GM12874 (cell line): ENCODE measurements at regions not wholly inside any gene's neighbourhood (a gene's known extent, or its start where the extent isn't known, plus 50 kb on each side); places are given as distances from the start of the nearest gene placed in this dataset.

Experiments used
- TF ChIP-seq, protein P1 (sequence below): IDR thresholded peaks from 2 replicates; pipeline ENCODE4 v1.5.1; 2011; ENCODE audit warnings: low read depth, mild to moderate bottlenecking, control low read depth, low read length, moderate library complexity; ENCODE audit not compliant: insufficient read depth

DNA sequence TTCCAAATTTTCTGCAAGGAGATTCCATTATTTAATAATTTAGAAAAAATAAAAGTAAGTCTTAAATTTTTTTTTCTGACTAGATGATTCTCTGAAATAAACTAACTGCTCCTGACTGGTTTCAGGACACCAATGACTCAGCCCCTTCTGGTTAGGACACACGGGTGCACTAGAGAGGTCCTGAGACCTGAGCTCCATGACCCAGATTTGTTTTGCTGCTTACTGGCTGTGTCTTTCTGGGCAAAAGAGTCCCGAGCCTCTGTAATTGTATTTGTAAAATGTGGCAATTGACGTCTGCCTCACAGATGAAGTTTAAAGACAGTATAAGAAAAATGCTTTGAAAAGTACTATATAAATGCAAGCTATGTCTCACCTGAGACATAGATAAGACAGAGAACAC is 89.1 kb downstream of the SLC24A2 start:
- TF ChIP-seq, protein P1, sequence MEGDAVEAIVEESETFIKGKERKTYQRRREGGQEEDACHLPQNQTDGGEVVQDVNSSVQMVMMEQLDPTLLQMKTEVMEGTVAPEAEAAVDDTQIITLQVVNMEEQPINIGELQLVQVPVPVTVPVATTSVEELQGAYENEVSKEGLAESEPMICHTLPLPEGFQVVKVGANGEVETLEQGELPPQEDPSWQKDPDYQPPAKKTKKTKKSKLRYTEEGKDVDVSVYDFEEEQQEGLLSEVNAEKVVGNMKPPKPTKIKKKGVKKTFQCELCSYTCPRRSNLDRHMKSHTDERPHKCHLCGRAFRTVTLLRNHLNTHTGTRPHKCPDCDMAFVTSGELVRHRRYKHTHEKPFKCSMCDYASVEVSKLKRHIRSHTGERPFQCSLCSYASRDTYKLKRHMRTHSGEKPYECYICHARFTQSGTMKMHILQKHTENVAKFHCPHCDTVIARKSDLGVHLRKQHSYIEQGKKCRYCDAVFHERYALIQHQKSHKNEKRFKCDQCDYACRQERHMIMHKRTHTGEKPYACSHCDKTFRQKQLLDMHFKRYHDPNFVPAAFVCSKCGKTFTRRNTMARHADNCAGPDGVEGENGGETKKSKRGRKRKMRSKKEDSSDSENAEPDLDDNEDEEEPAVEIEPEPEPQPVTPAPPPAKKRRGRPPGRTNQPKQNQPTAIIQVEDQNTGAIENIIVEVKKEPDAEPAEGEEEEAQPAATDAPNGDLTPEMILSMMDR, result no peak

DNA sequence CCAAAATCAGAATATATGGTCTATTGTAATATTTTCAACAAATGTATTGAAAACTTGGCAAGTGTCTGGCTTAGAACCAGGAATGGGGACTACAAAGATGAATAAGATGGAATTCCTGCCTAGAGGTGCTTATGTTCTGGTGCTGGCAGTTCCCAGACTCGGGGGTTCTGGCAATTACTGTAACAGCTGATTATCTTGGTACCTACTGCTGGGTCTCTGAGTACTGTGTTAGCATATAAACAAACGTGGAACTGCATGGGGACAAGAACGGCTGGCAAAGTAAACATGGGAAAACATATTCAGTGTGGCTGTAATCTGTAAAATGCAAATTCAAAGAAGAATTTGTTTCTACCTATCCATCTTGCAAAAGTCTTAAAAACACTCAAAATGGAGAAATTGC is 89.9 kb downstream of the SLC24A2 start:
- TF ChIP-seq, protein P1, result no peak

DNA sequence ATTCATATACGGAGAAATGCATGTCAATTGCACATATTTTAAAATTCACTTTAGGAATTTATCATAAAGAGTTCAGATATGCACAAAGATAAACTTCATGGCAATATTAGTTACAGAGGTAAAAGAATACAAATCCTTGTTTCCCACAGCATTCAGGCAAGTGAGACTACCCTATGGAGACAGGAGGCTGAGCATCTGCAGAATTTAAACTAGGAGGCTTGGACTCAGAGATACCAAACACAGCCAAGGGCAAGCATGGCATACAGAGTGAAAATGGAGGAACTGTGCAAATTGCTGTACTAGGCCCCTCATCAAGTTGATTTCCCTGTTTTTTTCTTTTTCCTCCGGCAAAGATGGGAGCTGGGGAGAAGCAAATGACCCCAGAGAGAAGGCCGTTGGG is 94.2 kb downstream of the SLC24A2 start:
- TF ChIP-seq, protein P1, result no peak

DNA sequence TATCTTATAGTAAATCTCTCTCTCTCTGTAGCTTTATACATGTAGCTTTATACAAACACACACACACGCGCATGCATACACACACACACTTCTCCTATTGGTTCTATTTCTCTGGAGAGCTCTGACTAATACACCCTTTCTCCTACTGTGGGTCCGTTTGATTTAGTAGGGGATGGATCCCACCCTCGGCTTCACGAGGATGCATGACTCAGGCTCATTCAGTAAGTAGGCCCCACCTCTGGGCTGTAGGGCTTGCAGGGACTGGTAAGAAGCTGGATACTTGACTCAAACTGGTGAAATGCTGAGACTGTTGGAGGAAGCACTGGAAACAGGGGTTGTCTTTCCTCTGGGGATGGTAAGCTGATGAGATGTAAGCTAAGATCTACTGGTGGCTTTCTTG is 98.7 kb downstream of the SLC24A2 start:
- TF ChIP-seq, protein P1, result no peak

DNA sequence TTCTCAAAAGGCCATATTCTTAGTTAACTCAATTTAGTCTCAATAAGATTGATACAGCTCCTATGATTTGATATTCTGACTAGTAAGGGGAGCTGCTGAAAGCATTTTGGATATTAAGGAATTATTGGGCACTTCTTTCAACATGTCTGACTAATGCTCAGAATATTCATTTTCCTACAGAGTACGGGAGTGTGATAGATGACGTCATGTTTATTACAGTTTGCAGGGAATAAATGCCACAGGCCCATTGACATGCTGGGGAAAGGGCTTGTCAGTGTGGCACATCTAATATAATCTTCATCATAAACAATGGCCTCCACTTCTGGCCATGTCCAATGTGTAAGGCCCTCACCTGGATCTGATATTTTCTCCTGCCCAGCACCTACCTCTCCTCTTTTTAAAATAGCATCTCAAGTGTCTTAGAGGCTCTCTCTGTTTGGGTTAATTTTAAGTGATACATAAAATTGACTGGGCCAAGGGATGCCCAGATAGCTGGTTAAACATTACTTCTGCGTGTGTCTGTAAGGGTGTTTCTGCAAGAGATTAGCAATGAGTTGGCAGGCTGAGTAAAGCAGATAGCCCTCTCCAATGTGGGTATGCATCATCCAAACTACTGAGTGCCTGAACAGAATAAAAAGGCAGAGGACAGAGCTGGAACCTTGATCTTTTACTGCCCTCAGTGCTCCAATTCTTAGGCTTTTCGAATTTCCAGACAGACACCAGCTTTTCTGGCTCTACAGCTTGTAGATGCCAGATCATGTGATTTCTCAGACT is 99.3 kb downstream of the SLC24A2 start:
- TF ChIP-seq, protein P1, result no peak

DNA sequence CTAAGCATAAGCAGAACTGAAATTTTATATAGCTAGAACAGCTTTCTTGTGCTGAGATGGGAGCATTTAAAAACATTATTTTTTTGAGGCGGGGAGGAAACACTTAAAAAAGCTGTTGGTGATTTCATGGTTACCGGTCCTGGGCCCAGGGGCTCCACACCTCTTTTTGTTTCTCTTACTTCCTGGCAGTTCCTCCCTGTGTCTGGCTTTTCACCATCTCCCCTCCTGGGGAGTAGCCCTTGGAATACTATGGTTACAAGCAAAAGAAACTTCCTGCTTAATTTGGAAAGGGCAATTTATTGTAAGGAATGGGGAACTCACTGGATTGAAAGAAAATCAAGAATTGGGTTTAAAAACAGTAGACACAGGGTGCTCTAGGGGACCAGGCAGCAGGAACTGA is 105.1 kb downstream of the SLC24A2 start:
- TF ChIP-seq, protein P1, result no peak

DNA sequence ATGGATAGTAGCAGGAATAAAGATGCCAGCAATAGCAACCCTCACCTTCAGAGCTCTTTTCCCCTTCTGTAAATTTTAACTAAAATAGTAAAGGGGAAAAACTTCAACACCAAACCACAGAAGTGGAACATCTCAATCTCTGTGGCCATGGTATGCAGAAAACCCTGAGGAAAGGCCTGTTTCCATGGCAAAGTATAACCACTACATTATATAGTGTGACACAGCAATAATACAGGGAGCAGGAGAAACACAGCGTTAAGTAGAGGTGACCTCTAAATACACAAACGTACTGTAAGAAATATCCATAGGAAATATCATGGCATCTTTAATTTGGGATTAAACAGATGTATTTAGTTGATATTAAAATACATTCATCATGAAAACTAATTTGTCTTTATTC is 106.4 kb downstream of the SLC24A2 start:
- TF ChIP-seq, protein P1, result no peak
